HG03521 (cell line): ENCODE measurements at regions not wholly inside any gene's neighbourhood (a gene's known extent, or its start where the extent isn't known, plus 50 kb on each side); places are given as distances from the start of the nearest gene placed in this dataset.
"Not testable (repeated sequence)": the region's sequence is repeated elsewhere in the genome, so short reads cannot be mapped to it uniquely, and the experiment has no call there.

Experiments used
- ATAC-seq: cut with Tn5 transposase; IDR thresholded peaks from one replicate; pipeline ENCODE4 v1.9.1; 2021; ENCODE audit warnings: mild to moderate bottlenecking, moderate library complexity; ENCODE audit not compliant: unreplicated experiment

GRCh38 chr10:27390681-27391080, 113.4 kb upstream of the RAB18 start:
- no peak for ATAC-seq

GRCh38 chr10:27388761-27389399, 115.2 kb upstream of the RAB18 start:
- ATAC-seq, result no peak

GRCh38 chr10:27383595-27384542, 120.2 kb upstream of the RAB18 start:
- no peak for ATAC-seq

- ATAC-seq, result no peak
Measured at GRCh38 chr10:27382176-27382575, 121.9 kb upstream of the RAB18 start.

- ATAC-seq, result no peak
Measured at GRCh38 chr10:27380929-27381358, 123.2 kb upstream of the RAB18 start.

- ATAC-seq, result not testable (repeated sequence)
Measured at GRCh38 chr10:27379041-27379440, 125.1 kb upstream of the RAB18 start.

- no peak for ATAC-seq
Measured at GRCh38 chr10:27373566-27374160, 130.4 kb upstream of the RAB18 start.

- ATAC-seq, result no peak
Measured at GRCh38 chr10:27372095-27372494, 131.5 kb upstream of the ACBD5 start.

GRCh38 chr10:27371375-27371774, 130.8 kb upstream of the ACBD5 start:
- not testable (repeated sequence) for ATAC-seq

- ATAC-seq, result no peak
Measured at GRCh38 chr10:27369880-27370279, 129.3 kb upstream of the ACBD5 start.

- ATAC-seq, result no peak
Measured at GRCh38 chr10:27368706-27369105, 128.1 kb upstream of the ACBD5 start.

- no peak for ATAC-seq
Measured at GRCh38 chr10:27366769-27367168, 126.2 kb upstream of the ACBD5 start.

GRCh38 chr10:27364028-27364427, 123.4 kb upstream of the ACBD5 start:
- no peak for ATAC-seq

- ATAC-seq, result peak; percentile 92
Measured at GRCh38 chr10:27360581-27361172, 120.1 kb upstream of the ACBD5 start.

GRCh38 chr10:27359792-27360355, 119.3 kb upstream of the ACBD5 start:
- ATAC-seq, result no peak

GRCh38 chr10:27356738-27357137, 116.1 kb upstream of the ACBD5 start:
- ATAC-seq, result no peak

GRCh38 chr10:27355918-27356573, 115.4 kb upstream of the ACBD5 start:
- ATAC-seq, result no peak

- peak; percentile 93 for ATAC-seq
Measured at GRCh38 chr10:27354643-27355270, 114.2 kb upstream of the ACBD5 start.

GRCh38 chr10:27354100-27354499, 113.5 kb upstream of the ACBD5 start:
- not testable (repeated sequence) for ATAC-seq

- ATAC-seq, result no peak
Measured at GRCh38 chr10:27349987-27350386, 109.4 kb upstream of the ACBD5 start.
